GM21723 (cell line): ENCODE measurements at regions not wholly inside any gene's neighbourhood (a gene's known extent, or its start where the extent isn't known, plus 50 kb on each side); places are given as distances from the start of the nearest gene placed in this dataset.
A peak's percentile ranks its signal among the peaks of the same experiment; 100 is the strongest.

Experiments
- ATAC-seq: cut with Tn5 transposase; IDR thresholded peaks from one replicate; pipeline ENCODE4 v1.9.1; 2021; ENCODE audit warnings: mild to moderate bottlenecking, moderate library complexity; ENCODE audit not compliant: unreplicated experiment

GRCh38 chr9:20291201-20291600 is 331.1 kb downstream of the MLLT3 start:
- no peak for ATAC-seq

DNA sequence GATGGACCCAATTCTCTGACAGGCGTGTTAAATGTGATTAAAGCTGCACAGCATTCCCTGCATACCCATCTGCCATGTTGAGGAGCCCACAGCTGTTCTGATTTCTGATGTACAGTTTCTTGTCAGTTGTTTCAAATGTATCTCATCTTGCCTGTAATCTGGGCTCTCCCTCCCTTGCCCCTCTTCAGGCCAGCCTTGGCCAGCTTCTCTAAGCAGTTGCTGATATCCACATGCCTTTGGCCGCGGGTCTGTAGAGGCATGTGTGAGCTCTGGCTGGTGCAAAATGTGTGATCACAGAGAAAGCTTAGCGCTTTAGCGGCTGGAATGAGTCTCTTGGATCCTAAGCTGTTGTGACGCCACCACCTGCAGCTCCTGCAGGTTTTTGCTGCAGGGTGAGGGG is 332.0 kb downstream of the MLLT3 start:
- ATAC-seq, result no peak

DNA sequence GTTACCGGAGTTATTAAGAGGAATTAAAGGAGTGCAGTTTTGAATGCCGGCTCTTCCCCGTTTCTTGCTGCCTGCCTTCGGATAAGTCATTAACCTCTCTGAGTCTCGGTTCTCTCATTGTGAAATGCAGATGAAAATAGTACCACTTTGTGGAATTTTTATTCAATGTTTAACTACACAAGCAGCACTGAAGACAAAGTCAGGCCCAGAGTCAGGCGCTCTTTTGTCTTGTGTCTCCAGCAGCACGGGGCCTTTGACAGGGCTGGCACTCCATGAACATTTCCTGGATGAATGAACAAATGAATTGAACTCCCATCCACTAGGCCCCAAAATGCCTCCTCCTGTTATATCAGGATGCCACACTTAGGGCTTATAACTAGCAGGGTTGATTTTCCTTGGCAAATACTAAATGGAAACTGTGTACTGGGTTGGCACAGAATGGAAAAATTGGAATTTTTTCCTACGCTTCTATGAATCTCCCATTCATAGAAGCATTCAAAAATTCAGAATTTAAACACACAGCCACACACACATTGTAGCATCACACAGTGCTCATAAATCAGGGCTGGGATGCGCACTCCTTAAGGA is 332.8 kb downstream of the MLLT3 start:
- ATAC-seq, result peak; percentile 25

DNA sequence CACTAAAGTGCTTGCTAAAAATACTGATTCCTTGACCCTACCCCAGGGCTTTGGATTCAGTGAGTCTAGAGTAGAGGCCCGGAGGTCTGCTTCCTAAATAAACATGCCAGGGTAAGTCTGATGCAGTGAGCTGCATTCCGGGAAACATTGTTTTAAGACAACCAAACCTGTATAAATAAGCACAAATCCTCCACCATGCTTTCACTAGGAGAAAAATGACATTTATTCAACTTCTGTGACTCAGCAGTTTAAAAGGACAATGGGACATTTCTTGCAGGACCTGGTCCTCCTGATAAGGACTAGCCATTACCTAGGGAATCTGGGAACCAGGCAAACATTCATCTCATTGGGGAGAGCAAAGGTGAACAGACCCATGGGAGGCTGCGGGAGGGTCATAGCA is 335.3 kb downstream of the MLLT3 start:
- ATAC-seq, result no peak

DNA sequence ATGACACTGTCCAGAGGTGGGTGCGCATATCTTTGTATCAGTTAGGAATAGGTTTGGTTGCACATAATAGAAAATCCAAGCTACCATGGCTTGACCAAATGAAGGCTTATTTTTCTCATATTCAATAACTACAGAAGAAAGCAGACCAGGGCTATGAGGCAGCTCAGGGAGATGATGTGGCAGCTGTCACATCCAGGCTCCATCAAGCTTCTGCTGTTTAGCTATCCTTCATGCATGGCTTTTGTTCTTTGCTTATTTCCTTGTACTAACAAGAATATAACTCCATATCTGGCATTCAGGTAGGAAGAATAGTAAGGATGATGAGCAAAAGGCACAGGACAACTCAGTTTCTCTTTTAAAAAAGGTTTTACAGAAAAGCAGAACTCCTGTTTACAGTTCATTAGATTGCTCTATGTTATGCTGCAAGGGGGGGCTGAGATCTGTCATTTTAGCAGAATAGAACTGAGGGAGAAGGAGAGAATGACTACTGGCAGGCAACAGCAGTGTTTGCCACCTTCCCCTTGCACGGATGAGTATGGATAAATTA is 336.1 kb downstream of the MLLT3 start:
- ATAC-seq, result no peak

DNA sequence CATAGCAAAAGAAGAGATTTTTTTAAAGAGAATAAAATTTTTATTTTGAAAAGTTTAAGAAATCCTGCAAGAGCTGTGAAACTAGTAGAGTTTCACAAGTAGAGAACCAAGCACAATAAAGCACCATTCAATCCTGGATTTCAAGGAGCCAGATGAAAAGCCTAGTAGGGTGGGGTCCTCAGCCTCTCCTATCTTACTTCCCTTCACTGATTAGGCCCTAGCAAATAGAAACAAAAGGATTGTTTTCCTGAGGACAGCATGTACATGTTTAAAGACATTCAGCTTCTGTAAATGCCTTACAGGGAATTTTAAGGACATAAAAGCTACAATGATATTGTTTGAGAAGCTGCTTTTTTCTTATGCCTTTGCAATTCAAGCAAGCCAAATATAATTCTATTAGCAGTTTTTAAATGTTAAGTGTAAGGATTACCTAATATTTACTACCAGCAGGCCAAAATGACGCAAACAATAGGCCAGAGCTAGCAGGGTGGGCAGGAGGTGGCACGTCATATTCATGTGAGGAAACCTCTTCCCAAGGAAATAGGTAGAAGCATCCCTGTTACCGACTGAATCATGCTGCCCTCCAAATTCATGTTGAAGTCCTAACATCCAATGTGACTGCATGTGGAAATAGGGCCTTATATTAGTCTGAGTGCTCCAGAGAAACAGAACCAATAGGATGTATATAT is 337.6 kb downstream of the MLLT3 start:
- no peak for ATAC-seq

DNA sequence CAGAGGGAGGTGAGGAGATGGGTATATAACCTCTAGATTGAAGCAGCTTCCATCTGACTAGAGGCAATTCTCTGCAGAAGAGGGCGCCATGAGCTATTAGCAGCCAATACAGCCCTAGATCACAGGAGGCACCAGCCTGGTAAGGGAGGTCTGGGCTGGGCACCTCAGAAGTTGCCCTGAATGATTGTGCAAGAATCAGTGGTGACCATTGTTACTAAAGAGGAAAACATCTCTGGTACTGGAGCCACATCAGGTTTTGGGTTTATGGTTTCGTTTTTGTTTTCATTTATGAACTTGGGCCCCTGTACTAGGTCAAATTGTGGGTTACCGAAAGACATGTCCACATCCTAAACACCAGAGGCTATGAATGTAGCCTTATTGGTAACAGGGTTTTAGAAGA is 342.0 kb downstream of the MLLT3 start:
- ATAC-seq, result no peak

DNA sequence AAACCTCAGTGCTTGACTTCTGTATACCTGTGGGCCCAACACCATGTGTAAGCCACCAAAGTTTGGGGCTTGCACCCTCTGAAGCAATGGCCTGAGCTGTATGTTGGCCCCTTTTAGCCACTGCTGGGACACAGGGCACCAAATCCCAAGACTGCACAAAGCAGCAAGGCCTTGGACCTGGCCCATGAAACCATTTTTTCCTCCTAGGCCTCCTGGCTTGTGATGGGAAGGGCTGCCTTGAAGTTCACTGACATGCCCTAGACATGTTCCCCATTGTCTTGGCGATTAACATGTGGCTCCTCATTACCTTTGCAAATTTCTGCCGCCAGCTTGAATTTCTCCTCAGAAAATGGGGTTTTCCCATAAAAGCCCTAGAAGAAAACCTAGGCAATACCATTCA is 345.5 kb downstream of the MLLT3 start:
- ATAC-seq, result no peak

GRCh38 chr9:20271723-20272122 is 350.6 kb downstream of the MLLT3 start:
- ATAC-seq, result no peak

DNA sequence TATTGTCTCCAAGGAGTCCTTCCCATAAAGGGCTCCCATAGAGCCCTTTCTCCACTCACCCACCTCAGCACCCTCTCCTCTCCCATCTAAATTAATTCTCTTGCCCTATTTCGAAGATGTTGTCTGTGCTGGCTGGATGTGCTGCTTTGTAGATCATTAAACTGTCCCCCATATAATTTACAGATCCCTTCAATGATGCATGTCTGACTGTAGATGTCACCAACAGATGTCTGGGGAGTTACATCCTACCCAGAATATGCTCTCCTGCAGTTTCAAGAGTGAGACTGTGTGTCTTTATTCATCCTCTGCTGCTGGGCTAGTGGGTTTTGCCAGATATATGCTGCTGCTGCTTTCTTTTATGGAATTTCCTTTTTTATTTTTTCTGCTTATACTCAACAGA is 351.2 kb downstream of the MLLT3 start:
- ATAC-seq, result no peak

DNA sequence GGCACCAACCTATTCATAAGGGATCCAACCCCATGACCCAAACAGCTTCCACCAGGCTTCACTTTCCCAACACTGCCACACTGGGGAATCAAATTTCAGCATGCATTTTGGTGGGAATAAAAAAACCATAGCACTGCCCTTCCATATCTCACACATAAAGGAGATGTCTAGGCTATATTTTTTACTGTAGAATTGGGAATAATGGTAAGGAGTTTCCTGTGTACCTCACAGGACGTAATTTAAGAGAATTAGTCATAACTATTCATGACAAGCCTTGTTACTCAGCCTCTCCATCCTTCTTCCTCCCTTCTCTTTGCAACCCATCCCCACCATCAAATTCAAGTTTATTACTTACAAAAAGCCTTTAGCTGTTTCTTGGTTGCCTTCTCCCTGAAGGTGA is 352.1 kb downstream of the MLLT3 start:
- ATAC-seq, result no peak

DNA sequence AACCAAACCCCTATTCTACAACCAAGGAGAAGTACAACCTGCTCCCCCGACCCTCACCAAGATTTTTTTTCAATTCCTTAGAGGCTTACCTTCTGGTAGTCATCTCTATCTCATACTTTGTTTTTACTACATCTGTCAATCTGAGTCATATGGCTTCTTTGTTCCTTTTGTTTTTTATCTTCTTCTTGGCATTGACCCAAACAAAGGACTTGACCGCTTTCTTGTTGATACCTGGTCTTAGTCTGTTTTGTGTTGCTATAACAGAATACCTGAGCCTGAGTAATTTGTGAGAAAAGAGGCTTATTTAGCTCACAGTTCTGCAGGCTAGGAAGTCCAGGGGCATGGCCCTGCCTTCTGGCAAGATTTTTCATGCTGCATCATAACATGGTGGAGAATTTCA is 352.7 kb downstream of the MLLT3 start:
- no peak for ATAC-seq

GRCh38 chr9:20264896-20265295 is 357.4 kb downstream of the MLLT3 start:
- ATAC-seq, result no peak

DNA sequence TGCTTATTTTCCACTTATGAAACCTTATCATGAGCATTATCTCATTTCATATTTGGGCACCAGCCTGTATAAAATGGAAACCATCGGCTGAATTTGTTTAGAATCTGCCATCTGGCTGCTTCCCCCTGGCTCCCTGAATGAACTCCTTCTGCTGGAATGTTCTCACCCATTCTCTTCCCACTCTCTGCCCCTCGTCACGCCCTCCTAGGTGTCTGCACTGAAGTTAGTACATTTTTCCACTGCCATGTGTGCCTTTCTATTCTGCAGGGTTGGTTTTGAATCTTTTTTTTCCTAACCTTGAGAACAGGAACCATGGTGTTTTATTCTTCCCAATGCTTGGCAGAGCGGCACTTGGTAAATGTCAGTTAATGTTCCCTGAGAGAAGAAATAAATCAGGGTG is 359.7 kb downstream of the MLLT3 start:
- no peak for ATAC-seq

DNA sequence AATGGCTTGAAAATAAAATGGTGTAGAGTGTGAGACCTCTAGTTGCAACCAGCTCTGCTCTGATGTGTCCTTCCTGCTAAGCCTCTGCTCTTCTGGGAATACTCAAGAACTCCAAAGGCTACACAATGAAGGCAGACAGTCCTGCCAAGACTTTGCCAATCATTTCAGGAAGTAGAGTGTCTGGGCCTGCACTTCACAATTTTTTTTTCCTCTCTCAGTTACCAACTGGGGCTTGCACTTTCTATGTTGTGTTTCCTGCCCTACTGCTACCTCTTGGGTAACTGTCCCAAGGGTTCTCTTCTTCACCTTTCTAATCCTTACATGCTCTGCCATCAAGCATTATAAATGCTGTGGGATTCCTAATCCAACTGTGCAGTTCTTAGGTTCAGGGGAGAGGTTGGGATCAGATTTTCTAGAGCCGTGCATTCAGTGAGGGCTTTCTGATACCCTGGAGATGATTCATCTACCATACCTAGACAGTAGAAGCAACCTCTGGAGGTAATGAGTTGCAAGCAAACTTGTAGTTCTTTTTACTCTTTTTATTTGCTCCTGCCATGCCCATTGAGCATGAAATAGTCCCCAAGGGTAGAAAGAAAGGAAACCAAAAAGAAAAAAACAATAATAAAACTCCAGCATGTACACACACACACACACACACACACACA is 365.9 kb downstream of the MLLT3 start:
- ATAC-seq, result no peak

DNA sequence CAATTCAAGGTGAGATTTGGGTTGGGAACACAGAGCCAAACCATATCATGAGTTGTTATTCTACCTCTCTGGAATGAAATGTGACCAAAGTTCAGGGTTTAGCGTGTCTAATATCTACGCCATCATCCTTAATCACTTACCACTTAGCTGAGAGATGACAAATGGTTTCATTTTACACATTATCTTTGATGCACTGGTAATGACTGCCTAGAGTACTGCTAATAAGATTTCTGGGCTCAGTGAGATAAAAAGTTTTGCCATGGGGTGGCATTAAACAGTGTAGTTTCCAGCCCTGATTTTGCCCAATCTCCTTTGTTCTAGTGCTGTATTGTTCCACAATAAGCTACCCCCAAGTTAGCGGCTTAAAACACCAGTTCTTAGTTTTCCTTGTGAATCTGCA is 367.2 kb downstream of the MLLT3 start:
- ATAC-seq, result no peak

DNA sequence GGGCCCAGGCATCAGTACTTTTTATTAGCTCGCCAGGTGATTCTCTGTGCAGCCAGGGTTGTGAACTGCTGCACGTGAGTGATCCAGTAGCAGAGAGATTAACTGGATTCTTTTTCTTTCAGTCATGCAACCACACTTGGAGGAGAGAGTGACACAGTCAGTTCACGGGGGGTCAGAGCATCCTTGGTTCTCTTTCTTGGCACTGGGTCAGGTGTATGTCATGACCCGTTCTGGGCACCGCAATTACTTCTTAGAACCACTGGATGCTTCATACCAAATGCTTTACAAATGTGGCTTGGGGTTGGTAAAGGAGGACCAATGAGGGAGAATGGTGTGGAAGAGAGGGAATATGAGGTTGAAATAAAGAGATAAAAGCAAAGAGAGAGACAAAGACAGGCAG is 368.7 kb downstream of the MLLT3 start:
- ATAC-seq, result no peak

DNA sequence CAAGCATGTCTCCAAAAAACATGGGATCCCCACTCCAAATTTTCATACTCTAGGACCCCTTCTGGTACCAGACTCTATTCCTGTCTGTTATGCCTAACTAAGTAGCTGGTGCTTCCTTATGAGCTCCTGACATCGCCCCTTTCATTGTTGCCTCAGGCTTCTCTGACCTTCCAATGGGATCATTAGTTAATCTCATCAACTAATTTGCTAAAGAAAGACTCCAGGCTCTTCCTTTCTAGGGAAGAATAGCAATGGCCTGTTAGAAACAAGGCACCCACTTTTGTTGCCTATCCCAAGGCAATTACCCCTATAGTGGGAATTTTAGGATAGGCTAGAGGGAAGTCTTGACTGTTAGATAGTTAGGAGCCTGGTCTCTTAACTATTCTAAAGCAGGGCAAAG is 369.5 kb downstream of the MLLT3 start:
- no peak for ATAC-seq

DNA sequence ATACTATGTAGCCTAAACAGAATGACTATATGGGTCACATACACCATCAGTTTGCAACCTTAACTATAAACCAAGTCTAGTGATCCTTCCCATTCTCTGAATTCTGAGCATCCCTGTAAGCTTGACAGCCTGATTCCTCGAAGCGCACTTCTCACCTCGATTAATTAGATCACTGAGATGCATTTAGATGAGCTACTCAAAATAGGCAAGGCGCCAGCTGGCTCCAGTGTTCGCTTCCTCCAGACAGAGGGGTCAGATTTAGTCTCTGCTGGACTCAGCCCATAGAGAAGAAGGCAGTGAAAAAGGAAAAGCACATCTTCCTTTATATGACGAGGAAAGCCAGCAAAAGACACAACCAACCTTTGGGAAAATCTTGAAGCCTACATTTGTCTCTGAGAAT is 371.5 kb downstream of the MLLT3 start:
- ATAC-seq, result no peak

DNA sequence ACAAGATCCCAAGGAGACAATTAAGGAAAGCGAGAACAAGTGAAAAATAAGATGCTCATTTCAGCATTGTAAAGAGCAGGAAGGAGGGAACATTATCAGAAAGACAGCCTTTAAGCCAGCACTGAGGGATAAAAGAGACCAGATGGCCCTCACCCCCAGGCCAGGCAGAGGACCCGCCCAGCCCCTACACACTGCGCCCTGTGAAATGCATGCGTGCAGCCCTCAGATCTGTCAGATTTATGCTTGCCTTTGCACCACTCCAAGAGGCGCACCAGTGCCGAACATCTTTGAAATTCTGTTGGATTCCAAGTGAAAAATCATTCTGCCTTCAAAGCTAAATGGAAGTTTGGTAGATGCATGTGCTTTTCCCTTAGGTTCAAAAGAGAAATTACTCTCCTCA is 378.0 kb downstream of the MLLT3 start:
- no peak for ATAC-seq

GRCh38 chr9:20243841-20244240 is 378.5 kb downstream of the MLLT3 start:
- no peak for ATAC-seq

- ATAC-seq, result peak; percentile 97
Observed at GRCh38 chr9:20242510-20243189, 379.6 kb downstream of the MLLT3 start.
